Fibroblast of mammary gland (primary cell): ENCODE measurements at regions not wholly inside any gene's neighbourhood (a gene's known extent, or its start where the extent isn't known, plus 50 kb on each side); places are given as distances from the start of the nearest gene placed in this dataset.

Experiments used
- DNase-seq: peaks from one replicate; pipeline ENCODE4 v3.0.0-alpha.2; 2010; ENCODE audit warnings: low read depth
- H3K4me3 ChIP-seq: 2 replicates; pipeline ENCODE4 v1.5.1; 2011; ENCODE audit warnings: low read depth, mild to moderate bottlenecking, low read length, moderate library complexity; ENCODE audit not compliant: control insufficient read depth
- CTCF ChIP-seq: conservative IDR thresholded peaks from 2 replicates; pipeline ENCODE4 v1.5.1; 2011; ENCODE audit warnings: low read depth, low read length, inconsistent platforms; ENCODE audit not compliant: control insufficient read depth, insufficient read depth

DNA sequence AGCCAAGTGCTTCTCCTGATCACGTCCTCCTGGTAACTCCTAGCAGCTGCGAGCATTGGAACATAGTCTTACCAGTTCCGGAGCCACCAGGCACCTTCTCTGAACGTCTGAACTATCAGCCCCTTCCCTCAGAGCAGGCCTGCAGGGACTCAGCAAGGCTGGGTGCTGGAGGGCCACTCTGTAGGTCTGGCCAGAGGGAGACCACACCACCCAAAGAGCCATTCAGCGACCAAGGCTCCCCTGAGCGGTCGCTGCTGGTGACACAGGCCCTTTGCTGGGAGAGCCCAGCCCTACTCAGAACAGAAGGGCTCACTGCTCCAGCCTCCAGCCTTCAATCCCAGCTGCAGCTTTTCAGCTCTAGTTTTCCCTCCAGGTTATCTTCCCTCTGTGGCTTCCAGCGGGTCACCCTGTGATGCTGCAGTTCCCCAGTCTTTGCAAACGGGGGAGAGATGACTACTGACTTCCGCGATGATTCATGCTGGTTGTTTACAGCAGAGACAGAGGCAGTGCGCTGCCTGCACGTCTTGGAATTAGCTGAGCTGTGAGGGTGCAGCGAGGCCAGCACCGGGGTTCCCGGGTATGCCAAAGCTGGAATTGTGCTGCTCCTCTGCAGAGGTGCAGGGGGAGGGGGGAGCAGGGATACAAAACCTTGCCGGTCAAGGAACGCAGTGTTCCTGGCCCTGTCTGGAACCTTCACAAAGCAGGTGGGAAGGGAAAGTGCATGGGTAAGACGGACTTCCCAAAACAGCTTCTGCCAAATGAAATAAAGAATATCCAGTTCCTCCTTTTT lies 161.4 kb downstream of the LY86 start:
- H3K4me3 ChIP-seq, result no peak overlapping the region
- DNase-seq, result peak; percentile 86
- no peak for TF ChIP-seq CTCF

DNA sequence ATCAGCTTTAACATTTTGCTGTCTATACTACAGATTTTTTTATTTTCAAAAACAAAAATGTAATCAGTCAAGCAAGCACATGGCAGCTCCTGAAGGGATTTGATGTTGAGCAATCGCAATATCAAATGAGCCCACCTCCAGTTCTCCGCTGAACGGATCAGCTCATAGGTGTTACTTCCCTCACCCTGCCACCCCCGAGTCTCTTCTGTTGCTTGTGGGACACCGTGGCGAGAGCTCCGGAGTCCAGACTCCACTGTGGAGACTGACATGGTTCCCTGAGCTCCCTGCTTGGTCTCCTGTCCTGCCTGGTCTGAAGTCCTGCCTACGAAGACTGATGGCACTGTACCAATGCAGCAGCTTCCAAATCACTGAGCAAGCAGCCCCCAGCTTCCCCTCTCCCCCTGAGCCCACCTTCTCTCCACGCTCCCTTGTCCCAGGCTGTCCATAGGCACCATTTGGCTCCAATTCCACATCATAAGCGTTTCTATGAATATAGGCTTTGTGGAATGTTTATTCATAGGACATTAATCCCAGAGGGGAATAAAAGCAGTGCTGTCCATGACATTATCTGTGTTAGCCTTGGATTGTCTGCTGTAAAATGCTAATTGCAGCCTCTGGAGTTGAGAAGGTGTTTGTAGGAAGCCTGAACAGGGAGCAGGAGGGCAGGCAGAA lies 162.2 kb downstream of the LY86 start:
- H3K4me3 ChIP-seq, result no peak overlapping the region
- no peak for TF ChIP-seq CTCF
- DNase-seq, result no peak

DNA sequence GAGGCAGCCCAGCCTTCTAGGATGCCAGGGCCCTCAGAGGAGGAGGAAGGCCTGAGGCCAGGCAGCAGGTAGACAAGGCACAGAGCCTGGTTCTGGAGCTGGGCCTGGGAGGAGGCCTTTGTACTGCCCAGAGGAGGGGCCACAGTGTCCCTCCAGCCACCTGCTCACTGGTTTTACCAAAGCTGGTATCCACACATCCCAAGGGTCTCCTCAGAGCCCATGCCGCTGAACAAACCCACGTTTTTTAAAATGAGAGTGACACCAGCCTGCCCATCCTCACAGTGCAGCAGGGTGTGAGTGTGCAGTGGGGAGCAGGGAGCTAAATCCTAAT lies 162.7 kb downstream of the LY86 start:
- no peak for TF ChIP-seq CTCF
- no peak overlapping the region for H3K4me3 ChIP-seq
- DNase-seq, result no peak

DNA sequence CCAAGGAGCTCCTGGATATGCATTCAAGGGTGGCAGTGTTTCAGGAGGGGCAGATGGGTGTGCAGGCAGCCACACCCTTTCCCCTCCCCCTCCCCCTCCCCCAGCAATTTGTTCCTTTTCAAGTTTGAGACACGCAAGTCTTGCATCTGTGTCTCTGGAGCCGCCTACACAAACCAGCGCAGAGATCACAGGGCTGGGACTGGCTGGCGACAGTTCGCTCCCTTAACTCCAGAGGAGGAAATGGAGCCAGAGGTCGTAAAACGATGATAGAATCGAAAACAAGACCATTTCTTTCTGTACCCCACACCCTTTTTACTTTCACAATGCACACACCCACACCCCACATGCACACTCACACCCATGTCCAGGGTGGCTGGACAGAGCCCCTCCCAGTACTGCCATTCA lies 163.1 kb downstream of the LY86 start:
- DNase-seq, result peak; percentile 33
- no peak overlapping the region for H3K4me3 ChIP-seq
- TF ChIP-seq CTCF, result no peak

DNA sequence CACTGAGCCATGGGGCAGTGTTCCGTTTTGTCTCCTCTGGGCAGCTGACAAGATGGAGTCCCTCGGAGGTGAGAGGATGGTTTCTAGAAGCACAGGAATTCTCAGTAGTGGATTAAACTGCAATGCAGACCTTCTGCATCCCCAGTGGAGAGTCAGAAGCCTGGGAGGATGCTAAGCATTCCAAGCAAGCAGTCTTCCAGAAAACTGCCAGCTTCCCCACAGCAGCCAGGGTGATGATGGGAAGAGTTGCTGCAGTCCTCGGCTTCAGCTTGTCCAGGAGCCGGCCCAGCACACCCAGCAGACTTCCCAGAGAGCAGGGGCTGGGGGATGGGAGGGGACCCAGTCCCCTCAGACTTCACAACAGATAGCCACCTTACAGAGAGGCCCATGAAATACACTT lies 163.6 kb downstream of the LY86 start:
- DNase-seq, result no peak
- no peak for TF ChIP-seq CTCF
- no peak overlapping the region for H3K4me3 ChIP-seq

GRCh38 chr6:6753301-6753700 lies 164.8 kb downstream of the LY86 start:
- DNase-seq, result no peak
- H3K4me3 ChIP-seq, result no peak overlapping the region
- TF ChIP-seq CTCF, result no peak
